Effector memory CD4-positive, alpha-beta T cell (primary cell): ENCODE measurements at regions not wholly inside any gene's neighbourhood (a gene's known extent, or its start where the extent isn't known, plus 50 kb on each side); places are given as distances from the start of the nearest gene placed in this dataset.

Source experiments
- DNase-seq, 3 donors: peaks; one replicate each; pipeline ENCODE4 v3.0.0-alpha.2; 2020
- H3K27ac ChIP-seq: 2 replicates; pipeline ENCODE4 v1.7.0; 2013; ENCODE audit warnings: mild to moderate bottlenecking, low read length, moderate library complexity; ENCODE audit not compliant: insufficient read depth, poor library complexity, severe bottlenecking
- H3K27me3 ChIP-seq: replicated peaks from 2 replicates; pipeline ENCODE4 v1.7.0; 2013; ENCODE audit warnings: mild to moderate bottlenecking, low read length; ENCODE audit not compliant: insufficient read depth, control insufficient read depth, poor library complexity, severe bottlenecking
- H3K36me3 ChIP-seq: 2 replicates; pipeline ENCODE4 v1.7.0; 2013; ENCODE audit warnings: mild to moderate bottlenecking, low read length, moderate library complexity; ENCODE audit not compliant: control insufficient read depth, insufficient read depth
- H3K4me1 ChIP-seq: 2 replicates; pipeline ENCODE4 v1.7.0; 2013; ENCODE audit warnings: low read length, mild to moderate bottlenecking; ENCODE audit not compliant: control insufficient read depth, insufficient read depth, poor library complexity, severe bottlenecking
- H3K4me3 ChIP-seq: 2 replicates; pipeline ENCODE4 v1.7.0; 2013; ENCODE audit warnings: low read length, low read depth, mild to moderate bottlenecking; ENCODE audit not compliant: insufficient read depth, poor library complexity, severe bottlenecking
- H3K9me3 ChIP-seq: 2 replicates; pipeline ENCODE4 v1.7.0; 2013; ENCODE audit warnings: mild to moderate bottlenecking, low read length, moderate library complexity; ENCODE audit not compliant: control insufficient read depth

GRCh38 chr2:13195270-13195669 is 478.5 kb downstream of the TRIB2 start:
- no peaks in the 10 kb centered on the region for H3K4me1 ChIP-seq
- H3K36me3 ChIP-seq, result no peaks in the 10 kb centered on the region
- no peaks in the 10 kb centered on the region for H3K9me3 ChIP-seq
- no peak overlapping the region for H3K27ac ChIP-seq
- H3K4me3 ChIP-seq, result no peak overlapping the region
- H3K27me3 ChIP-seq, result no peaks in the 10 kb centered on the region
- DNase-seq, result no peak

GRCh38 chr2:13197248-13197647 is 480.5 kb downstream of the TRIB2 start:
- Histone ChIP-seq H3K36me3 (no peaks in the 10 kb centered on the region), H3K27ac (no peak overlapping the region), H3K27me3 (no peaks in the 10 kb centered on the region), H3K4me1 (no peaks in the 10 kb centered on the region), H3K4me3 (no peak overlapping the region), H3K9me3 (no peaks in the 10 kb centered on the region)
- no peak for DNase-seq

GRCh38 chr2:13201924-13202323 is 485.2 kb downstream of the TRIB2 start:
- Histone ChIP-seq H3K4me3 (no peak overlapping the region), H3K4me1 (no peaks in the 10 kb centered on the region), H3K9me3 (no peaks in the 10 kb centered on the region), H3K27ac (no peak overlapping the region), H3K36me3 (no peaks in the 10 kb centered on the region), H3K27me3 (no peaks in the 10 kb centered on the region)
- no peak for DNase-seq

- Histone ChIP-seq H3K36me3 (no peaks in the 10 kb centered on the region), H3K9me3 (no peaks in the 10 kb centered on the region), H3K4me3 (no peak overlapping the region), H3K27me3 (no peaks in the 10 kb centered on the region), H3K4me1 (no peaks in the 10 kb centered on the region), H3K27ac (no peak overlapping the region)
- DNase-seq, result no peak
These were observed 495.4 kb downstream of the TRIB2 start for GRCh38 chr2:13212115-13212514.

- Histone ChIP-seq H3K4me3 (no peak overlapping the region), H3K4me1 (no peaks in the 10 kb centered on the region), H3K36me3 (no peaks in the 10 kb centered on the region), H3K27ac (no peak overlapping the region), H3K9me3 (no peaks in the 10 kb centered on the region), H3K27me3 (no peaks in the 10 kb centered on the region)
- DNase-seq, result no peak
These were observed 501.5 kb downstream of the TRIB2 start for GRCh38 chr2:13218205-13218604.

GRCh38 chr2:13227578-13227977 is 510.8 kb downstream of the TRIB2 start:
- DNase-seq, result no peak
- no peaks in the 10 kb centered on the region for H3K27me3 ChIP-seq
- no peaks in the 10 kb centered on the region for H3K36me3 ChIP-seq
- no peaks in the 10 kb centered on the region for H3K9me3 ChIP-seq
- H3K4me3 ChIP-seq, result no peak overlapping the region
- no peaks in the 10 kb centered on the region for H3K4me1 ChIP-seq
- no peak overlapping the region for H3K27ac ChIP-seq

GRCh38 chr2:13230221-13230620 is 513.5 kb downstream of the TRIB2 start:
- Histone ChIP-seq H3K4me1 (no peaks in the 10 kb centered on the region), H3K9me3 (no peaks in the 10 kb centered on the region), H3K27ac (no peak overlapping the region), H3K4me3 (no peak overlapping the region), H3K27me3 (no peaks in the 10 kb centered on the region), H3K36me3 (no peaks in the 10 kb centered on the region)
- DNase-seq, result no peak

- H3K36me3 ChIP-seq, result no peaks in the 10 kb centered on the region
- no peak for DNase-seq
- H3K9me3 ChIP-seq, result no peaks in the 10 kb centered on the region
- H3K4me1 ChIP-seq, result no peaks in the 10 kb centered on the region
- H3K4me3 ChIP-seq, result no peak overlapping the region
- H3K27ac ChIP-seq, result no peak overlapping the region
- H3K27me3 ChIP-seq, result peaks cover 3% of the 10 kb centered on the region
These were observed 523.3 kb downstream of the TRIB2 start for GRCh38 chr2:13240061-13240460.

GRCh38 chr2:13240789-13241487 is 524.2 kb downstream of the TRIB2 start:
- DNase-seq, result no peak
- Histone ChIP-seq H3K9me3 (no peaks in the 10 kb centered on the region), H3K27ac (no peak overlapping the region), H3K36me3 (no peaks in the 10 kb centered on the region), H3K4me1 (no peaks in the 10 kb centered on the region), H3K4me3 (no peak overlapping the region), H3K27me3 (peaks cover 3% of the 10 kb centered on the region)

- Histone ChIP-seq H3K9me3 (no peaks in the 10 kb centered on the region), H3K4me1 (no peaks in the 10 kb centered on the region), H3K36me3 (no peaks in the 10 kb centered on the region), H3K4me3 (no peak overlapping the region), H3K27ac (no peak overlapping the region), H3K27me3 (no peaks in the 10 kb centered on the region)
- no peak for DNase-seq
These were observed 535.9 kb downstream of the TRIB2 start for GRCh38 chr2:13252615-13253014.
